MM.1S (cell line): ENCODE measurements at regions not wholly inside any gene's neighbourhood (a gene's known extent, or its start where the extent isn't known, plus 50 kb on each side); places are given as distances from the start of the nearest gene placed in this dataset.

Experiments used
- DNase-seq: peaks from one replicate; pipeline ENCODE4 v3.0.0-alpha.2; 2015
- H2AFZ ChIP-seq: fragments of 300-600 bp; sonication (generic); 2 replicates; pipeline ENCODE4 v1.6.0; 2016; ENCODE audit warnings: antibody characterized with exemption, low read length
- H3F3A ChIP-seq: fragments of 300-600 bp; sonication (generic); 2 replicates; pipeline ENCODE4 v1.6.1; 2016; ENCODE audit warnings: mild to moderate bottlenecking, antibody characterized with exemption, low read length, moderate library complexity, mixed read lengths; ENCODE audit not compliant: insufficient read depth
- H3K27ac ChIP-seq: fragments of 300-600 bp; sonication (generic); 2 replicates; pipeline ENCODE4 v1.5.1; 2016; ENCODE audit warnings: mild to moderate bottlenecking, low read length
- H3K27me3 ChIP-seq: fragments of 300-600 bp; sonication (generic); replicated peaks from 2 replicates; pipeline ENCODE4 v1.6.0; 2016; ENCODE audit warnings: low read length; ENCODE audit not compliant: insufficient read depth
- H3K36me3 ChIP-seq: fragments of 300-600 bp; sonication (generic); replicated peaks from 2 replicates; pipeline ENCODE4 v1.6.1; 2016; ENCODE audit warnings: mild to moderate bottlenecking, low read length, mixed read lengths; ENCODE audit not compliant: insufficient read depth
- H3K4me1 ChIP-seq: fragments of 300-600 bp; sonication (generic); 2 replicates; pipeline ENCODE4 v1.6.1; 2016; ENCODE audit warnings: low read length, mixed read lengths
- H3K4me2 ChIP-seq: fragments of 300-600 bp; sonication (generic); 2 replicates; pipeline ENCODE4 v1.6.0; 2016; ENCODE audit warnings: low read depth, low read length
- H3K4me3 ChIP-seq: fragments of 300-600 bp; sonication (generic); 2 replicates; pipeline ENCODE4 v1.5.1; 2016; ENCODE audit warnings: low read length, mixed read lengths
- H3K79me2 ChIP-seq: fragments of 300-600 bp; sonication (generic); 2 replicates; pipeline ENCODE4 v1.6.1; 2016; ENCODE audit warnings: mixed run types, low read length, mixed read lengths
- H3K9ac ChIP-seq: fragments of 300-600 bp; sonication (generic); 2 replicates; pipeline ENCODE4 v1.6.1; 2016; ENCODE audit warnings: low read length, mixed read lengths
- H3K9me2 ChIP-seq: fragments of 300-600 bp; sonication (generic); replicated peaks from 2 replicates; pipeline ENCODE4 v1.6.1; 2016; ENCODE audit warnings: mild to moderate bottlenecking, low read length, mixed read lengths; ENCODE audit not compliant: insufficient read depth
- H3K9me3 ChIP-seq: fragments of 300-600 bp; sonication (generic); replicated peaks from 2 replicates; pipeline ENCODE4 v1.6.1; 2016; ENCODE audit warnings: mild to moderate bottlenecking, low read length, mixed read lengths; ENCODE audit not compliant: insufficient read depth
- H4K20me1 ChIP-seq: fragments of 300-600 bp; sonication (generic); 2 replicates; pipeline ENCODE4 v1.6.1; 2016; ENCODE audit warnings: mild to moderate bottlenecking, low read length, moderate library complexity, mixed read lengths; ENCODE audit not compliant: insufficient read depth
- EZH2 ChIP-seq: fragments of 300-600 bp; sonication (generic); optimal IDR thresholded peaks from 2 replicates; pipeline ENCODE3; 2017; ENCODE audit warnings: low read depth, mild to moderate bottlenecking, antibody characterized with exemption, low read length, mixed read lengths
- EZH2phosphoT487 ChIP-seq: fragments of 300-600 bp; sonication (generic); IDR thresholded peaks from 2 replicates; pipeline ENCODE4 v1.6.1; 2018; ENCODE audit warnings: antibody characterized with exemption, low read length
- TF ChIP-seq, protein P1 (sequence below): fragments of 300-600 bp; sonication (generic); IDR thresholded peaks from 2 replicates; pipeline ENCODE4 v1.5.1; 2016; ENCODE audit warnings: antibody characterized with exemption, low read length, mixed read lengths

DNA sequence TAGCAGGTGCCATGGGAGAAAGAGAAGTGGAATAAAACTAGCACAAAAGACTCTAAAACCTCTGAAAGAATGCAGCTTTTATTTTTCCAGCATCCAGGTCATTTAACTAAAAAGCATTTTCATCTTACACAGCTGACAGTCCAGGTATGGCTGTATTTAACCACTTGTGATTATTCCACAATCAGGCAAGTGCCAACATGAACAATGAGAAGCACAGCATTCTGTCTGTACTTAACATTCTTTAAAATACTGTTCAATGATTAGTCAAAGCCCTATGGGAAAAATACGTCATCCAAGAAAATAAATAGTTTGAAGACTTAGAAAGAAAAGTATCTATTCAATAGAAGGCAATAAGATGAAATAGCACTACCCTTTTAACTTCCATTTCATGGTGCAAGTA lies 246.9 kb downstream of the LIG4 start:
- Histone ChIP-seq H3K27ac (no peak overlapping the region), H4K20me1 (no peaks in the 10 kb centered on the region), H3K4me2 (no peak overlapping the region)

DNA sequence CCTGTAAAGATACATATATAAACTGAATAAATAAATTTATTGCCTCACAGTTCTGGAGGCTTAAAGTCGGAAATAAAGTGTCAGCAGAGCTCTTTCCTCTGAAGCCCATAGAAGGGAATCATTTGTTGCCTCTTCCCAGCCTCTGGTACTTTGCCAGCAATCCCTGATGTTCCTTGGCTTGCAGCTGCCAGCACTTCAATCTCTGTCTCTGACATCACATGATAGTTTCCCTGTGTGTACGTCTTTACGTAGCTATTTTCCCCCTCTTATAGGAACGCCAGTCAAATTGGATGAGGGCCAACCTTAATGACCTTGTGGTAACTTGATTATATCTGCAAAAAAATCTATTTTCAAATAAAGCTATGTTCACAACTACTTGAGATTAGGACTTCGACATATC lies 250.9 kb downstream of the LIG4 start:
- H4K20me1 ChIP-seq, result no peaks in the 10 kb centered on the region
- H2AFZ ChIP-seq, result no peak overlapping the region
- H3K9me3 ChIP-seq, result no peaks in the 10 kb centered on the region
- no peak overlapping the region for H3K9ac ChIP-seq
- H3K27me3 ChIP-seq, result no peaks in the 10 kb centered on the region
- no peaks in the 10 kb centered on the region for H3K4me1 ChIP-seq
- no peak overlapping the region for H3K4me2 ChIP-seq
- no peak overlapping the region for H3K27ac ChIP-seq
- no peak for DNase-seq
- TF ChIP-seq EZH2phosphoT487, result no peak
- TF ChIP-seq EZH2, result no peak
- TF ChIP-seq, protein P1, sequence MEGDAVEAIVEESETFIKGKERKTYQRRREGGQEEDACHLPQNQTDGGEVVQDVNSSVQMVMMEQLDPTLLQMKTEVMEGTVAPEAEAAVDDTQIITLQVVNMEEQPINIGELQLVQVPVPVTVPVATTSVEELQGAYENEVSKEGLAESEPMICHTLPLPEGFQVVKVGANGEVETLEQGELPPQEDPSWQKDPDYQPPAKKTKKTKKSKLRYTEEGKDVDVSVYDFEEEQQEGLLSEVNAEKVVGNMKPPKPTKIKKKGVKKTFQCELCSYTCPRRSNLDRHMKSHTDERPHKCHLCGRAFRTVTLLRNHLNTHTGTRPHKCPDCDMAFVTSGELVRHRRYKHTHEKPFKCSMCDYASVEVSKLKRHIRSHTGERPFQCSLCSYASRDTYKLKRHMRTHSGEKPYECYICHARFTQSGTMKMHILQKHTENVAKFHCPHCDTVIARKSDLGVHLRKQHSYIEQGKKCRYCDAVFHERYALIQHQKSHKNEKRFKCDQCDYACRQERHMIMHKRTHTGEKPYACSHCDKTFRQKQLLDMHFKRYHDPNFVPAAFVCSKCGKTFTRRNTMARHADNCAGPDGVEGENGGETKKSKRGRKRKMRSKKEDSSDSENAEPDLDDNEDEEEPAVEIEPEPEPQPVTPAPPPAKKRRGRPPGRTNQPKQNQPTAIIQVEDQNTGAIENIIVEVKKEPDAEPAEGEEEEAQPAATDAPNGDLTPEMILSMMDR, result no peak
- no peaks in the 10 kb centered on the region for H3K9me2 ChIP-seq
- no peaks in the 10 kb centered on the region for H3K79me2 ChIP-seq
- H3K36me3 ChIP-seq, result no peaks in the 10 kb centered on the region
- H3F3A ChIP-seq, result no peaks in the 10 kb centered on the region
- H3K4me3 ChIP-seq, result no peak overlapping the region

More for the DNA sequence above, 246.9 kb downstream of the LIG4 start:
- Histone ChIP-seq H3F3A (no peaks in the 10 kb centered on the region), H3K27me3 (no peaks in the 10 kb centered on the region), H3K4me1 (no peaks in the 10 kb centered on the region), H2AFZ (no peak overlapping the region), H3K79me2 (no peaks in the 10 kb centered on the region), H3K4me3 (no peak overlapping the region), H3K9me2 (no peaks in the 10 kb centered on the region), H3K9me3 (no peaks in the 10 kb centered on the region), H3K9ac (no peak overlapping the region), H3K36me3 (no peaks in the 10 kb centered on the region)
- no peak for DNase-seq
- TF ChIP-seq EZH2phosphoT487, result no peak
- no peak for TF ChIP-seq EZH2
- TF ChIP-seq, protein P1, result no peak

DNA sequence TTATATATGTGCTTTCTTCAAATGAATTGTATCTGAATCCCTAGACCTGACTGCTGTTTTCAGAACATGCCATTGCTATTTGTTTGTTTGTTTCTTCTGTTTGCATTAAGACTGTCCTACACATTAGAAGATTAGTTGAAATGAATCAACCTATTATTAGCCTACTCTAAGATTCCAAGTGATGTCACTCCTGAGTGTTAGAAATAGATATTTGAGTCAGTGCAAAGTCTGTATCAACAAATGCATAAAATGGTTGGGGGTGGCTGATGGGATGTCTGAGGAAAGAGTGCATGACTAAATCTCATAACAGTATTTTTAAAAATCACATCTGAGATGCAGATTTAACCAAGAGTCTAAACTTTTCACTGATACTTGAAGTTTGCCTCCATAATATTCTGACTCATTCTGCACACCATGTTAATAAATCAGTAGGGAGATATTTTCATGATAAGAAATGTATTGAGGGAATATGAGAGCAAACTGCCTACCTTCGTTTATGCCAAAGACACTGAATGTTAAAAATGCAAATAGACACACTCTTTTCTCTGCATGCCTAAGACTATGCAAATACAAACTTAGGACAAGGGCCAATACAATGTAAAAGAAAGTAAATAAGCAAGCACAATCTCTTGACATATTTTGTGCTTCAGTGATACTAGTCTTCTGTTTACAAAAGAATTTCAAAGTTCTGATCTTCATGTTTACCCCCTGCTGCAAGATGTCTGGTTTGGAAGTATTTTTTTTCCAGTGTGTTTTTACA lies 253.3 kb downstream of the LIG4 start:
- Histone ChIP-seq H3K27ac (no peak overlapping the region), H3K9me2 (no peaks in the 10 kb centered on the region), H4K20me1 (no peaks in the 10 kb centered on the region), H3K27me3 (no peaks in the 10 kb centered on the region), H3K4me3 (no peak overlapping the region), H3K4me1 (no peaks in the 10 kb centered on the region), H3K9me3 (no peaks in the 10 kb centered on the region), H3K9ac (no peak overlapping the region), H3K36me3 (no peaks in the 10 kb centered on the region), H3F3A (no peaks in the 10 kb centered on the region), H3K4me2 (no peak overlapping the region), H2AFZ (no peak overlapping the region), H3K79me2 (no peaks in the 10 kb centered on the region)
- TF ChIP-seq, protein P1, result no peak
- TF ChIP-seq EZH2, result no peak
- TF ChIP-seq EZH2phosphoT487, result no peak
- DNase-seq, result no peak
